Stimulated activated CD8-positive, alpha-beta memory T cell treated with anti-CD3 and anti-CD28 coated beads, Interleukin-7, amount 100 ng/mL, for 1 hour (primary cell): ENCODE measurements at regions not wholly inside any gene's neighbourhood (a gene's known extent, or its start where the extent isn't known, plus 50 kb on each side); places are given as distances from the start of the nearest gene placed in this dataset.
"Not testable (repeated sequence)": the region's sequence is repeated elsewhere in the genome, so short reads cannot be mapped to it uniquely, and the experiment has no call there.

ENCODE experiments used
- DNase-seq, 2 donors: peaks; one replicate each; pipeline ENCODE4 v3.0.0-alpha.2; 2020; ENCODE audit warnings: low read depth in 2 of 2

DNA sequence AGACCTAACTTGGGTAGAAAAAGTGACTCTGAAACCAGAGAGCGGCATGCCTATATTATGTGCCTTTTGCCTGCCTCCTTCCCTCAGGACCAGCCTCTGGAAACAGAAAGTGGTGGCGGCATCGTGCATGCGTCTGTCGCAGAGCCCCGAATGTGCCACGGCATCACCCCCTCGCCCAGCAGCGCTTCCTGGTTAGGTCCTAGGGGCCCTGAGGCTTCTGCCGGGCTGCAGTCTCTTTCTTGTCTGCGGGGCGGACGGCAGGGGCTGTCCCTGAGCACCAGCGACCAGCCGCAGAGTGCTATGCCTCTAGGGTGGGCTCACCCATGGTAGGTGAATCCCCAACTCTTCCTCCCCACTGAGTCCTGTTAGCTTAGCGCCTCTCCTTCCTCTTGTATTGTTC is 68.7 kb downstream of the VSIG4 start:
- DNase-seq, result no peak

DNA sequence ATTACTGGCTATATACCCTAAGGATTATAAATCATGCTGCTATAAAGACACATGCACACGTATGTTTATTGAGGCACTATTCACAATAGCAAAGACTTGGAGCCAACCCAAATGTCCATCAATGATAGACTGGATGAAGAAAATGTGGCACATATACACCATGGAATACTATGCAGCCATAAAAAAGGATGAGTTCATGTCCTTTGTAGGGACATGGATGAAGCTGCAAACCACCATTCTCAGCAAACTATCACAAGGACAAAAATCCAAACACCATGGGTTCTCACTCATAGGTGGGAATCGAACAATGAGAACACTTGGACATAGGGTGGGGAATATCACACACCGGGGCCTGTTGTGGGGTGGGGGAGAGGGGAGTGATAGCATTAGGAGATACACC is 72.7 kb downstream of the VSIG4 start:
- not testable (repeated sequence) for DNase-seq

DNA sequence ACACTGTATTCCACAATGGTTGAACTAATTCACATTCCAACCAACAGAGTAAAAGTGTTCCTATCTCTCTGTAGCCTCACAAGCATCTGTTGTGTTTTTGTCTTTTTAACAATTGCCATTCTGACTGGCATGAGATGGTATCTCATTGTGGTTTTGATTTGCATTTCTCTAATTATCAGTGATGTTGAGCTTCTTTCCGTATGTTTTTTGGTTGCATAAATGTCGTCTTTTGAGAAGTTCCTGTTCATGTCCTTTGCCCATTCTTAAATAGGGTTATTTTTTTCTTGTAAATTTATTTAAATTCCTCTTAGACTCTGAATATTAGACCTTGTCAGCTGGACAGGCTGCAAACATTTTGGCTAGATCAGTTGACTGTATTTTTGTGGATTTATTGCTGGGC is 78.2 kb downstream of the VSIG4 start:
- no peak for DNase-seq

DNA sequence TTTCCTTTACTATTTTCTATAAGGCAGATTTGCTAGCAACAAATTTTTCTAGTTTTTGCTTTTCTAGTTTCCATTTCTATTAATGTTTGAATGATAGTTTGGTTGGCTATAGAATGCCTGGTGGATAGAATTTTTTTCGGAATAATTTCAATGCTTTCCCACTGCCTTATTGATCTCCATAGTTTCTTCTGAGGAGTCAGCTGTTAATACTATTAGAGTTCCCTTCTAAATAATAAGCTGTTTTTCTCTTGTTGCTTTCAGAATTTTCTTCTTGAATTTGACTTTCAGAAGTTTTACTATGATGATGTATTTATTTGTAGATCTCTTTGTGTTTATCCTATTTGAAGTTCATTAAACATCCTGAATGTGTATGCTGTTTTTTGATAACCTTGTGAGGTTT is 91.8 kb downstream of the VSIG4 start:
- no peak for DNase-seq

DNA sequence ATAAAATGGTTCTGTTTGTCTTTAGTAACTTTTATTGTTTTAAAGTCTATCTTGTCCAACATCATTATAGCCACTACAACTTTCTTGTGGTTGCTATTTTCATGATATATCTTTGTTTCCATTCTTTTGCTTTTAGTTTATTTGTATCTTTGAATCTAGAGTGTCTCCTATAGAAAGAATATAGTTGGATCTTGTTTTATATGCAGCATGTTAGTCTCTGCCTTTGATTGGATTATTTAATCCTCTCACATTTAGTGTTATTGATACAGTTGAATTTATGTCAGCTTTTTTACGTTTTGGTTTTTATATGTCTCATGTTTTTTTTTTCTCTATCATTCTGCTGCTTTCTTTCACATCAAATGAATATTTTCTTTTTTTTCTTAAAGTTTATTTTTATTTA is 98.1 kb downstream of the VSIG4 start:
- DNase-seq, result no peak

DNA sequence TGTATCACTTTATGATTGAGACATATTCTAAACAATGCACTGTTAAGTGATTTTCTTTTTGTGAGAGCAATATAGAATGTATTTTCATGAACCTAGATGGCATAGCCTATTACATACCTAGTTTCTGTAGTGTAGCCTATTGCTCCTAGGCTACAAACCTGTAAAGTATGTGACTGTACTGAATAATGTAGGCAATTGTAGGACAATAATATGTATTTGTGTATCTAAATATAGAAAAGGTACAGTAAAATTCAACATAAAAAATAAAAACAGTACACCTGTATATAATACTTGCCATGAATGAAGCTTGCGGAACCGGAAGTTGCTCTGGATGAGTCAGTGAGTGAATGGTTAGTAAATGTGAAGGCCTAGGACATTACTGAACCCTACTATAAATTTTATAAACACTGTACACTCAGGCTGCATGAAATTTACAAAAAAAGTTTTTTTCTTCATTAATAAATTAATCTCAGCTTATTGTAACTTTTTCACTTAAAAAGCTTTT is 106.7 kb downstream of the VSIG4 start:
- no peak for DNase-seq

DNA sequence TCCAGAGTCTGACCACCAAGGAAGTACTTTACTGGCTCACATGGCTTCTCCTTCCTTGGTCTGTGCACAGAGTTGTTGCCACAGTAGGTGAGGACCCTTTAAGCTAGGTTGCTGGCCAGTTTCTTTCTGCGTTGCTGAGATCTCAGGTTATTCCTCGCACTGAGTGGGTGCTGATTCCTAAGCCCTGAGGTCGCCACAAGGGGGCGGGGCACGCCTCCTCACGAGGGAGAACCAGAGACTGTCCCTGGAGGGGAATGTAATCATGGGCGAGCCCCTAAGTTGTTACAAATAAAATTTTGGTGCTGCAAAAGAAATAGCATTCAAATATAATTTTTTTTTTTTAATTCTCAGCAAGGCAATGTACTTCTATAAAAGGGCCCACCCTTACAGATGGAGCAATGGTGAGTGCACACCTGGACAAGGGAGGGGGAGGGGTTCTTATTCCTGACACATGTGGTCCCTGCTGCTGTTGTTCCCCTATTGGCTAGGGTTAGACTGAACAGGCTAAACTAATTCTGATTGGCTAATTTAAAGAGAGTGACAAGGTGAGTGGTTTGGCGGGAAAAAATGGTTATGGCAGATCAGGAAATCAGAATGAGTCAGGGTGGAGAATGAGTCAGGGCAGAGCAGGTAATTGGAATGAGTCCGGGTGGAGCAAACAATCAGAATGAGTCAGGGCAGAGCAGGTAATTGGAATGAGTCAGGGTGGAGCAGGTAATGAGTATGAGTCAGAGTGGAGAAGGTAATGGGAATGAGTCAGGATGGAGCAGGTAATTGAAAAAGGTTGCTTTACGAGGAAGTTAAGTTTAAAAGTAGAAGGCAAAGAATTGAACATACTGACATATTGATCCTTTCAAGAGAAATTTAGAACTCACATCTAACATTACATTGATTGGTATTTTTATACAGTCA is 107.5 kb downstream of the VSIG4 start:
- DNase-seq, result no peak

DNA sequence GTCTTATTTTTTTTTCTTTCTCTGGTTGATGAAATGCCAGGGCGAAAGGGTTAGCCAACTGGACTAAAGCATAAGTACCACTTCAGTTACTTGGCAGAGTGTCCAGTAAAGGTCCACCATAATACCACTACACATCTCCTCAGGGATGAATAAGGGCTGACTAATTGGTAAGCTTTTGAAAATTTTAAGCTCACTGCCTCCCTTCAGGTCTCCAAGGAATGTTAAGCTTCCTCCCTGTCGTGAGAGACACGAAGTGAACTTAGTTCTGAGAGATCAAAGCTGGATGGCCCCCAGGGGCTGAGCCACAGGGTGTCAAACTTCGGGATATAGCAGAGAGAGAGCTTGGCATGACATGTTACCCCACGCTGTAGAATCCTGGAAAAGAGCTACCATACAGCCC is 111.4 kb downstream of the VSIG4 start:
- no peak for DNase-seq

DNA sequence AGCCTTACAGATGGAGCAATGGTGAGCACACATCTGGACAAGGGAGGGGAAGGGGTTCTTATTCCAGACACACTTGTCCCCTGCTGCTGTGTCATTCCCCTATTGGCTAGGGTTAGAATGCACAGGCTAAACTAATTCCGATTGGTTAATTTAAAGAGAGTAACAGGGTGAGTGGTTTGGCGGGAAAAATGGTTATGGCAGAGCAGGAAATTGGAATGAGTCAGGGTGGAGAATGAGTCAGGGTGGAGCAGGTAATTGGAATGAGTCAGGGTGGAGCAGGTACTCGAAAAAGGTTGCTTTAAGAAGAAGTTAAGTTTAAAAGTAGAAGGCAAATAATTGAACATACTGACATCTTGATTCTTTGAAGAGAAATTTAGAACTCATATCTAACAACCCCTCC is 112.5 kb downstream of the VSIG4 start:
- not testable (repeated sequence) for DNase-seq

DNA sequence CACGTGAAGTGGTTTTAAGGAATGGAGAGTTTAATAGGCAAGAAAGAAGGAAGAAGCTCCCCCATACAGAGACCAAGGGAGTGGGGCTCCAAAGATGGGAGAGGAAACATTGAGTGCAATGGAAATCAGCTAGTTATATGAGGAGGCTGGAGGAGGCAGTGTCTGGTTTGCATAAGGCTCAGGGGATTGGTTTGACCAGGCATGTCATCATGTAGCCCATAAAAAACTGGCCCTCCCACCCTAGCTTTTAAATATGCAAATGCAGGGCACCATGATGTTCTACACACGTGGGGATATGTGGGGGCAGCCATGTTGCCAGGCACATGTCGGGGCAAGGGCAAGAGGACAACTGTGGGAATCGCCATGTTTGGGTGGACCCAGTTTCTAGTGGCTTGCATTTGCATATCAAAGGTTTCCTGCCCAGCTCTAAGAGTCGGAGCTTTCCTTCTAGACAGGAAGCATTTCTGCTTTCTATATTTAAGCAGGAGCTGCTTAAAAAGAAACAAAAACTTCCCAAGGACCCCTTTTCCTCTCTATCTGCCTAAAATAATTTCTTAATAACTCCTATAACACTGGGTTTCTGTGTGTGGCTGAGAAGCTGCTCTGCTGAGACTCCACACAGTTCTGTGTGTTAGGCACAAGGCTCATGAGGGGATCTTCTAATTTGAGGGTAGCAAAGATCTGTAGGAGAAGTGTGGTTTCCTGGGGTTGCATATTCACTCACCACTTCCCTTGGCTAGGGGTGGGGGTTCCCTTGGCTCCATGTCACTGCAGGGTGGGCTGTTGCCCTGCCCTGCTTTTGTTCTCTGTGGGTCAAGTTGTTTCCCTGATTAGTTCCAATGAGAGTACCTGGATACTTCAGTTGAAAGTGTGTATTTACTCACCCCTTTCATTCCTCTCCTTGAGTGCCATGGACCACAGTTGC is 113.5 kb downstream of the VSIG4 start:
- no peak for DNase-seq

DNA sequence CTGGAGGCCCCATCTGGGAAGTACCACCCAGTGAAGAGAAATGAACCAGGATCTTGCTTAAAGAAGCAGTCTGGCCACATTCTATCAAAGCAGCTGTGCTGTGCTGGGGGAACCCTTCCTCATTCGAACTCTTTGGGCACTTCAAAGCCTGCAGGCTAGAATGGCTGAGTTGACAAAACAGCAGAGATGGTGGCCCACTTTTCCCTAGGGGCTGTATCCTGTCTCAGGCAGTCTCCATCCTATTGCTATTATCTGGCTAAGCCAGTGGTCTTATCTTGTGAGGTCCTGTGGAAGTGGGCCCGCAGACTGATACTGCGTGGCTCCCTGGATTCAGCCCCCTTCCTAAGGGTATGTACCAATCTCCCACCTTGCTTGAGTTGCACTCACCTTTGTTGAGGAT is 114.3 kb downstream of the VSIG4 start:
- DNase-seq, result no peak

DNA sequence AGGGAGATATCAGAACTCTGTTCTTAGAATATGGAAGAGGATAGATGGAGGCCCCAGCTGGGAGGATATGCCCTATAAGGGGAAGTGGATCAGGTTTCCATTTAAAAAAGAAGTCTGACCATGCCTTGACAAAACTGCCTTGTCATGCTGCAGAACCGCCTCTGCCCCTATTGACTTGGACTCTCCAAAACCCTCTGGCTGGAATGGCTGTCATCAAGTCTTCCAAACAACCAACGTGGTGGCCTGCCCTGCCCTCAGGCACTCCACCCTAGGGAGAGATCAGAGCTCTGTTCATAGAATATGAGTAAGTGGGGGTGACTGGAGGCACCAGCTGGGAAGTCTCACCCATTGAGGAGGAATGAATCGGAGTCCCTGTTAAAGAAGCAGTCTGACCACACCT is 114.9 kb downstream of the VSIG4 start:
- no peak for DNase-seq

DNA sequence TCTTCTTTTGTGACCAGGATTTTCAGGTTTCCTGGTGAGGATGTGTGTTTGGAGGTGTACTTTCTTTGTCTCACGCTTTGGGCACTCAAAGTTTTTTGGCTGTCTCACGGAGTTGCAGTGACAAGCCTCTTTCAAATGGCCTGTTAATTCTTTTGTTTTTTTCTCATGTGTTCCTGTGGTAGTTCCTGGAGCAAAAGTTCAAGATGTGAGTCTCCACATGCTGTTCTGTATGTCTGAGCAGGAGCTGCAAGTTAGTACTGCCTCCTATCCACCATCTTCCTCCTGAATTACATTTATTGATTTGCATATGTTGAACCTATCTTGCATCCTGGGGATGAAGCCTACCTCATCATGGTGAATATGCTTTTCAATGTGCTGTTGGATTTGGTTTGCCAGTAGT is 118.5 kb downstream of the VSIG4 start:
- DNase-seq, result no peak

DNA sequence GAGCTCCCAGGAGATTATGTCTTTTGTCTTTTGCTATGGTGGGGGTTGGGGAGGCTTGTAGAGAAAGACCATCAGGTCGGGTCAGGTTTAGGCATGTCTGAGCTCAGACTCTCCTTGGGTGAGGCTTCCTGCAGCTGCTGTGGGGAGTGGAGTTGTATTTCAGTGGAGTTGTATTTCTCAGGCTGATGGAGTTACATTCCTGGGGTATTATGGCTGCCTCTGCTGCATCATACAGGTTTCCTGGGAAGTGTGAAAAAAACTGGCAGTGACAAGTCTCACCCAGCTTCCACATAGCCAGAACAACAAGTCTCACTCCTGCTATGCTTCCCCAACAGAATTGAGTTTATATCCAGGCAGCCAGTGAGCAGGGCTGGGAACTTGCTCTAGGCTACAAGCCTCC is 119.3 kb downstream of the VSIG4 start:
- DNase-seq, result no peak

DNA sequence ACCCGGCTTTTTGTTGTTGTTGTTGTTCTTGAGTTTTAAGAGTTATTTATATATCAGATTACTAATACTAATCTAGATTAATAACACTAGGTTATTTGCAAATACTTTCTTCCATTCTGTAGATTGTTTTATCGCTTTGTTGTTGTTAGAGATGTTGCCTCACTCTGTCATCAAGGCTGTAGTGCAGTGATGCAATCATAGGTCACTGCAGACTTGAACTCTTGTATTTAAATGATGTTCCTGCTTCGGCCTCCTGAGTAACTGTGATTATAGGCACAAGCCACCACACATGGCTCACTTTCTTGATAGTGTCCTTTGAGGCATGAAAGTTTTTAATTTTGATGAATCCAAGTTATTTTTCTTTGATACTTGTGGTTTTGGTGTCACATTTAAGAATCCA is 129.0 kb downstream of the VSIG4 start:
- no peak for DNase-seq

DNA sequence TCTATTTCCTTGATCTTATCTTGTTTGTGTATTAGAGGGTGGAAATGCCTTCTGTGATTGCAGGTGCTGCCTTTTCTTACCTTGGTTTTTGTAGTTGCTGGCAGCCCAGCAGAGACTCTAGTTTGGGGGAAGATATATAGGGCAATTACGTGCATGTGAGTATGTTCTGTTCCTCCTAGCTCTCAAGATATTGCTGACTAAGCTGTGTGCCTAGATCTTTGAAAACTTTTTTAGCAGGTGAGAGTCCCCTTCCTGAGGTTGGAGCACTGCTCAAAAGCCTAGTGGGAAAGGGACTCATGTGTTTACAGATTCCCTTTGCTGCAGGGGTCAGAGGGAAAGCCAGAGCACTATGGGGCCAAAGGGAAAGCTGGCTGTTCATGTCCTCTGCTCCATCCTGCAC is 136.1 kb downstream of the VSIG4 start:
- no peak for DNase-seq

DNA sequence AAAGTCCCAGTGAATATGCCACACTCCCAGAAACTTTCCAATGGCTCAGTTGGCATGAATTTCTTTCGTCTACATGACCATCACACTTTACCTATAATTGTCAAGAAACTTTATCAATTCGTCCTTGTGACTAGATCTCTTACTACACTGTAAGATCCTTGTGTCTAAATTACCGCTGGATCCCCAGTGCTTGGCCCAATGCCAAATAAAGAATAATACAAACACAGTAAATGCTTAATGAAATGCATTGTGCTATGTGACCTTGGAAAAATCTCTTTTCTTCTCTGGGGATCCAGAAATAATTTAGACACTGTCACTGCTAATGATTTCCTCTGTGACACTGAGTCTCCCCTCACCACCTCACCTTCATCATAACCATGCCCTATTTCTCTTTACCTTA is 137.9 kb downstream of the VSIG4 start:
- no peak for DNase-seq

DNA sequence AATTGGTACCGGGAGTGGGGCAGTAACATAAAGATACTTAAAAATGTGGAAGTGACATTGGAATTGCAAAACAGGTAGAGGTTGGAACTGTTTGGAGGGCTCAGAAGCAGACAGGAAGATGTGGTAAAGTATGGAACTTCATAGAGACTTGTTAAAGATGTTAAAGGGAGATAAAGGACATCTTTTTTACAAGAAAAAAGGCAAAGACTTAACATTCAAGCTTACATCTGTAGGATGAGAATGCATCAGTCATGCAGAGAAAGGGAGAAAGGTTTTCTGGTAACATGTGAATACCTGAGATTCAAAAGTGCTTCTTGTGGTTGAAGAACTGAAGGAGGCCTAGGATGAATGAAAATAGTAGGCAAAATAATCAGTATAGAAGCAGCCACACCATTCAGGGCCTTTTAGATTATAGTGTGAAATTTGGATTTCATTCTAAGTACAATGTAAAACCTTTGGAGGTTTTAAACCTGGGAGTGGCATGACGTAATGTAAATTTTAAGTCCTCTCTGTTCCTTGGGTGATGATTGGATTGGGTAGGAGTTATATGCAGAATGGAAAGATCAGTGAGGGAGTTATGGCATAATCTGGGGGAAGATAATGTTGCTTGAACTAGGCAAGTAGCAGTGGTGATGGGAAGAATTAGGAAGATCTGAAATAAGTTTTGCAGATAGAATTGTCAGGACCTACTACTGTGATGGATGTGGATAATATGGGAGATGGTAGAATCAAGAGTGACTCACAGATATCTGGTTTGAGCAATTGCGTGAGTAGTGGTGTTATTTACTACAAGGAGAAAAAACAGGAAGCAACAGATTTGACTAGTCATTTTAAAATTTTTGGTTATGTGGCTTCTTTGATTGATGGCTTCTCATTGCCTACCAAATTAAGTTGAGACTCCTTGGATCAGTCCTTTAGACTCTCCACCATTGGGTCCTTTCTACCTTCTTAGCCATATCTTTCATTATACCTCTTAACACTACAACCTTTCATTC is 138.7 kb downstream of the VSIG4 start:
- DNase-seq, result no peak

DNA sequence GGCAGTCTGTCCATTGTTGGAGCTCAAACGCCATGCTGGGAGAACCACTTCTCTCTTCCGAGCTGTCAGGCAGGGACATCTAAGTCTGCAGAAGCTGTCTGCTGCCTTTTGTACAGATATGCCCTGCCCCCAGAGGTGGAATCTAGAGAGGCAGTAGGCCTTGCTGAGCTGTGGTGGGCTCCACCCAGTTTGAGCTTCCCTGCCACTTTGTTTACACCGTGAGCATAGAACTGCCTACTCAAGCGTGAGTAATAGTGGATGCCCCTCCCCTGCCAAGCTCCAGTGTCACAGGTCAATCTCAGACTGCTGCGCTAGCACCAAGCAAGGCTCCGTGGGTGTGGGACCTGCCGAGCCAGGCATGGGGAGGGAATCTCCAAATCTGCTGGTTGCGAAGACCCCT is 145.7 kb downstream of the VSIG4 start:
- no peak for DNase-seq

DNA sequence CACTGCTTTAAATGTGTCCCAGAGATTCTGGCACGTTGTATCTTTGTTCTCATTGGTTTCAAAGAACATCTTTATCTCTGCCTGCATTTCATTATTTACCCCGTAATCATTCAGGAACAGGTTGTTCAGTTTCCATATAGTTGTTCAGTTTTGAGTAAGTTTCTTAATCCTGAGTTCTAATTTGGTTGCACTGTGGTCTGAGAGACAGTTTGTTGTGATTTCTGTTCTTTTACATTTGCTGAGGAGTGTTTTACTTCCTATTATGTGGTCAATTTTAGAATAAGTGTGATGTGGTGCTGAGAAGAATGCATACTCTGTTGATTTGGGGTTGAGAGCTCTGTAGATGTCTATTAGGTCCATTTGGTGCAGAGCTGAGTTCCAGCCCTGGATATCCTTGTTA is 148.1 kb downstream of the VSIG4 start:
- not testable (repeated sequence) for DNase-seq

DNA sequence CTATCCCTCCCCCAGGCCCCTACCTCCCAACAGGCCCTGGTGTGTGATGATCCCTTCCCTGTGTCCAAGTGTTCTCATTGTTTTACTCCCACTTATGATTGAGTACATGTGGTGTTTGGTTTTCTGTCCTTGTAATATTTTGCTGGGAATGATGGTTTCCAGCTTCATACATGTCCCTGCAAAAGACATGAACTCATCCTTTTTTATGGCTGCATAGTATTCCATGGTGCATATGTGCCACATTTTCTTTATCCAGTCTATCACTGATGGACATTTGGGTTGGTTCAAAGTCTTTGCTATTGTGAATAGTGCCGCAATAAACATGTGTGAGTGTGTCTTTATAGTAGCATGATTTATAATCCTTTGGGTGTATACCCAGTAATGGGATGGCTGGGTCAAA is 151.7 kb downstream of the VSIG4 start:
- DNase-seq, result not testable (repeated sequence)
